HEK293 (cell line): ENCODE measurements at regions not wholly inside any gene's neighbourhood (a gene's known extent, or its start where the extent isn't known, plus 50 kb on each side); places are given as distances from the start of the nearest gene placed in this dataset.

Experiments used
- CTCF ChIA-PET: fragments of 350-600 bp; formaldehyde crosslinking; extraction: SDS; loops from one replicate; lab custom pipeline; 2021; ENCODE audit warnings: antibody characterized with exemption; lab: Yijun Ruan, JAX
- POLR2A ChIA-PET: fragments of 300-600 bp; formaldehyde crosslinking; extraction: SDS; loops from one replicate; lab custom pipeline; 2020; ENCODE audit warnings: antibody characterized with exemption, inconsistent platforms; lab: Yijun Ruan, JAX
- H3K27ac ChIP-seq: fragments of 200-500 bp; sonication (Bioruptor generic); 2 replicates; pipeline ENCODE4 v1.5.1; 2014; ENCODE audit warnings: low read depth, low read length, control low read depth, inconsistent platforms; ENCODE audit errors: extremely low read depth
- H3K36me3 ChIP-seq, 2 experiments: fragments of 200-500 bp in 1 of 2; sonication (Bioruptor generic) in 1 of 2; 1 replicate in 1 of 2; 2 replicates in 1 of 2; pipeline ENCODE4 v1.5.1; 2014 to 2017; ENCODE audit warnings: inconsistent platforms in 2 of 2, low read length in 2 of 2; ENCODE audit not compliant: control insufficient read depth in 2 of 2, insufficient read depth in 1 of 2
- H3K4me1 ChIP-seq: fragments of 200-500 bp; sonication (Bioruptor generic); 2 replicates; pipeline ENCODE4 v1.5.1; 2014; ENCODE audit warnings: mild to moderate bottlenecking, low read length, inconsistent platforms; ENCODE audit not compliant: control insufficient read depth, insufficient read depth
- H3K4me3 ChIP-seq: 2 replicates; pipeline ENCODE4 v1.5.1; 2011; ENCODE audit warnings: low read depth, mild to moderate bottlenecking, control low read depth, low read length, moderate library complexity
- H3K9me3 ChIP-seq: fragments of 200-500 bp; sonication (Bioruptor generic); 2 replicates; pipeline ENCODE4 v1.5.1; 2014; ENCODE audit warnings: low read depth, low read length, inconsistent platforms; ENCODE audit not compliant: control insufficient read depth, insufficient read depth
- BCL11A ChIP-seq: fragments of 450-650 bp; formaldehyde crosslinking; IDR thresholded peaks from 2 replicates; pipeline ENCODE4 v1.5.1; 2016; ENCODE audit warnings: low read depth, missing biosample characterization, missing genetic modification characterization
- FEZF1 ChIP-seq: fragments of 450-650 bp; formaldehyde crosslinking; IDR thresholded peaks from 2 replicates; pipeline ENCODE4 v1.5.1; 2016; ENCODE audit warnings: missing biosample characterization, missing genetic modification characterization
- KLF7 ChIP-seq: fragments of 450-650 bp; formaldehyde crosslinking; IDR thresholded peaks from 2 replicates; pipeline ENCODE4 v1.5.1; 2016; ENCODE audit warnings: missing biosample characterization, missing genetic modification characterization, borderline replicate concordance
- OSR2 ChIP-seq: fragments of 450-650 bp; formaldehyde crosslinking; IDR thresholded peaks from 2 replicates; pipeline ENCODE4 v1.5.1; 2016; ENCODE audit warnings: missing biosample characterization, missing genetic modification characterization
- RBAK ChIP-seq: fragments of 450-650 bp; formaldehyde crosslinking; IDR thresholded peaks from 2 replicates; pipeline ENCODE4 v1.5.1; 2016; ENCODE audit warnings: missing biosample characterization, missing genetic modification characterization
- ZNF140 ChIP-seq: fragments of 450-650 bp; formaldehyde crosslinking; IDR thresholded peaks from 2 replicates; pipeline ENCODE4 v1.5.1; 2016; ENCODE audit warnings: missing biosample characterization, missing genetic modification characterization
- ZNF214 ChIP-seq: fragments of 450-650 bp; formaldehyde crosslinking; IDR thresholded peaks from 2 replicates; pipeline ENCODE4 v1.5.1; 2017; ENCODE audit warnings: missing biosample characterization, mild to moderate bottlenecking, missing genetic modification characterization, borderline replicate concordance
- ZNF335 ChIP-seq: fragments of 450-650 bp; formaldehyde crosslinking; conservative IDR thresholded peaks from 2 replicates; pipeline ENCODE4 v1.5.1; 2016; ENCODE audit warnings: missing biosample characterization, missing genetic modification characterization
- ZNF341 ChIP-seq: fragments of 450-650 bp; formaldehyde crosslinking; IDR thresholded peaks from 2 replicates; pipeline ENCODE4; 2016; ENCODE audit warnings: low read depth, missing biosample characterization, missing genetic modification characterization
- ZNF423 ChIP-seq: fragments of 450-650 bp; formaldehyde crosslinking; IDR thresholded peaks from 2 replicates; pipeline ENCODE4 v1.5.1; 2016; ENCODE audit warnings: missing biosample characterization, missing genetic modification characterization
- ZNF514 ChIP-seq: fragments of 450-650 bp; formaldehyde crosslinking; IDR thresholded peaks from 2 replicates; pipeline ENCODE4 v1.5.1; 2016; ENCODE audit warnings: missing biosample characterization, missing genetic modification characterization
- ZNF621 ChIP-seq: fragments of 450-650 bp; formaldehyde crosslinking; IDR thresholded peaks from 2 replicates; pipeline ENCODE4 v1.5.1; 2017; ENCODE audit warnings: missing biosample characterization, missing genetic modification characterization
- ZNF626 ChIP-seq: fragments of 450-650 bp; sonication (Bioruptor Pico); formaldehyde crosslinking; IDR thresholded peaks from 2 replicates; pipeline ENCODE4 v1.5.1; 2018; ENCODE audit warnings: missing biosample characterization, missing genetic modification characterization, inconsistent platforms
- ZNF776 ChIP-seq: fragments of 450-650 bp; formaldehyde crosslinking; IDR thresholded peaks from 2 replicates; pipeline ENCODE4 v1.5.0; 2017; ENCODE audit warnings: missing biosample characterization, missing genetic modification characterization, borderline replicate concordance
- ZXDB ChIP-seq: fragments of 450-650 bp; formaldehyde crosslinking; IDR thresholded peaks from 2 replicates; pipeline ENCODE4 v1.5.1; 2016; ENCODE audit warnings: missing biosample characterization, missing genetic modification characterization
- TF ChIP-seq, protein P1 (sequence below): fragments of 450-650 bp; IDR thresholded peaks from 2 replicates; pipeline ENCODE4 v1.5.1; 2018; ENCODE audit warnings: missing biosample characterization, mild to moderate bottlenecking, missing genetic modification characterization
- TF ChIP-seq, protein P2 (sequence below): fragments of 450-650 bp; formaldehyde crosslinking; IDR thresholded peaks from 2 replicates; pipeline ENCODE4 v1.5.1; 2017; ENCODE audit warnings: missing biosample characterization, missing genetic modification characterization
- TF ChIP-seq, protein P3 (sequence below): fragments of 450-650 bp; formaldehyde crosslinking; IDR thresholded peaks from 2 replicates; pipeline ENCODE4 v1.5.1; 2017; ENCODE audit warnings: missing biosample characterization, mild to moderate bottlenecking, missing genetic modification characterization, moderate library complexity
- TF ChIP-seq, protein P4 (sequence below): fragments of 450-650 bp; formaldehyde crosslinking; IDR thresholded peaks from 2 replicates; pipeline ENCODE4 v1.5.1; 2016; ENCODE audit warnings: missing biosample characterization, missing genetic modification characterization
- TF ChIP-seq, protein P5 (sequence below): fragments of 450-650 bp; formaldehyde crosslinking; IDR thresholded peaks from 2 replicates; pipeline ENCODE4 v1.5.1; 2016; ENCODE audit warnings: missing biosample characterization, missing genetic modification characterization

DNA sequence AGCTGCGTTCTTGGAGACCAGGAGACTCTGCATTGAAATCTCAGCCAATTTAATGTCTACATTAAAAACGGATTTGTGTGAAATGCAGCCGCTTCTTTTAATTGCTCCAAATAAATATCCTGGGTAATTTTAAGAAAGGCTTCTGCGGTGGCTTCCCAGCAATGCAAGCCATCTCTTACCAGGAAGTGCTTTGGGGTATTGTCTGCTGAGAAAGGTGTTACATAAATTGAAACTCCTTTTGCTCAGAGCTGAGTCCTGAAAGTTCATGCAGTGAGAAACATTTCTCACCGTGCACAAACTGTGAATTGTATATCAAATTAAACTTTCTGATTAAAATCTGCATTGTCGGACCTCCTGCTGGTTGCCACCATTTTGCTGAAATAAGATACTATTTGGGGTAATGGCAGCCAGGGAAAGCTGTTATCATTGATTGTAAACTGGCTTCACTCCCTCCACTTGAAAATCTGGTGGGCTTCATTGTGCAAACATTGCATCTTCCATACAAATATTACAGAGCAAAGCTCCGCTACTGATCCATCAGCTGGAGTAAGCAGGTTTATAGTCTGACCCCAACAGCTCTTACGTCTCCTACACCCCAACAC lies 59.5 kb downstream of the ZIC5 start:
- CTCF ChIA-PET, result interaction anchor here (0.6 to 1.6 kb wide), 4 partner anchors 11 to 323 kb away, joined by 3 to 5 read pairs (median 4); no protein-coding TSS in a partner anchor
- Histone ChIP-seq H3K4me3 (no peak overlapping the region), H3K9me3 (no peaks in the 10 kb centered on the region), H3K4me1 (peaks cover 3% of the 10 kb centered on the region; the same call in 1 of the 2 replicates), H3K27ac (no peak overlapping the region)
- TF ChIP-seq ZNF140 (tag by site-specific recombination) (no peak), ZNF514 (no peak), ZNF341 (tag by site-specific recombination) (peak; percentile 63), ZNF214 (tag by site-specific recombination) (no peak), OSR2 (tag by site-specific recombination) (peak; percentile 11; the same call in 1 of the 2 replicates), ZXDB (no peak), BCL11A (no peak), ZNF335 (tag by site-specific recombination) (0 out of 2 replicates have a peak, but pooled peaks have one; percentile 33)
- TF ChIP-seq, protein P1, sequence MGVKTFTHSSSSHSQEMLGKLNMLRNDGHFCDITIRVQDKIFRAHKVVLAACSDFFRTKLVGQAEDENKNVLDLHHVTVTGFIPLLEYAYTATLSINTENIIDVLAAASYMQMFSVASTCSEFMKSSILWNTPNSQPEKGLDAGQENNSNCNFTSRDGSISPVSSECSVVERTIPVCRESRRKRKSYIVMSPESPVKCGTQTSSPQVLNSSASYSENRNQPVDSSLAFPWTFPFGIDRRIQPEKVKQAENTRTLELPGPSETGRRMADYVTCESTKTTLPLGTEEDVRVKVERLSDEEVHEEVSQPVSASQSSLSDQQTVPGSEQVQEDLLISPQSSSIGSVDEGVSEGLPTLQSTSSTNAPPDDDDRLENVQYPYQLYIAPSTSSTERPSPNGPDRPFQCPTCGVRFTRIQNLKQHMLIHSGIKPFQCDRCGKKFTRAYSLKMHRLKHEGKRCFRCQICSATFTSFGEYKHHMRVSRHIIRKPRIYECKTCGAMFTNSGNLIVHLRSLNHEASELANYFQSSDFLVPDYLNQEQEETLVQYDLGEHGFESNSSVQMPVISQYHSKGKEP, result peak; percentile 15; the same call in 1 of the 2 replicates
- TF ChIP-seq, protein P2, sequence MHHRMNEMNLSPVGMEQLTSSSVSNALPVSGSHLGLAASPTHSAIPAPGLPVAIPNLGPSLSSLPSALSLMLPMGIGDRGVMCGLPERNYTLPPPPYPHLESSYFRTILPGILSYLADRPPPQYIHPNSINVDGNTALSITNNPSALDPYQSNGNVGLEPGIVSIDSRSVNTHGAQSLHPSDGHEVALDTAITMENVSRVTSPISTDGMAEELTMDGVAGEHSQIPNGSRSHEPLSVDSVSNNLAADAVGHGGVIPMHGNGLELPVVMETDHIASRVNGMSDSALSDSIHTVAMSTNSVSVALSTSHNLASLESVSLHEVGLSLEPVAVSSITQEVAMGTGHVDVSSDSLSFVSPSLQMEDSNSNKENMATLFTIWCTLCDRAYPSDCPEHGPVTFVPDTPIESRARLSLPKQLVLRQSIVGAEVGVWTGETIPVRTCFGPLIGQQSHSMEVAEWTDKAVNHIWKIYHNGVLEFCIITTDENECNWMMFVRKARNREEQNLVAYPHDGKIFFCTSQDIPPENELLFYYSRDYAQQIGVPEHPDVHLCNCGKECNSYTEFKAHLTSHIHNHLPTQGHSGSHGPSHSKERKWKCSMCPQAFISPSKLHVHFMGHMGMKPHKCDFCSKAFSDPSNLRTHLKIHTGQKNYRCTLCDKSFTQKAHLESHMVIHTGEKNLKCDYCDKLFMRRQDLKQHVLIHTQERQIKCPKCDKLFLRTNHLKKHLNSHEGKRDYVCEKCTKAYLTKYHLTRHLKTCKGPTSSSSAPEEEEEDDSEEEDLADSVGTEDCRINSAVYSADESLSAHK (tag by site-specific recombination), result peak; percentile 28; the same call in 1 of the 2 replicates
- TF ChIP-seq, all 188 proteins: peak for 5
- POLR2A ChIA-PET, result interaction anchor here (1.0 kb wide), 1 partner anchor 59 kb away, joined by 3 read pairs; no protein-coding TSS in a partner anchor
- H3K36me3 ChIP-seq, result no peaks in the 10 kb centered on the region

DNA sequence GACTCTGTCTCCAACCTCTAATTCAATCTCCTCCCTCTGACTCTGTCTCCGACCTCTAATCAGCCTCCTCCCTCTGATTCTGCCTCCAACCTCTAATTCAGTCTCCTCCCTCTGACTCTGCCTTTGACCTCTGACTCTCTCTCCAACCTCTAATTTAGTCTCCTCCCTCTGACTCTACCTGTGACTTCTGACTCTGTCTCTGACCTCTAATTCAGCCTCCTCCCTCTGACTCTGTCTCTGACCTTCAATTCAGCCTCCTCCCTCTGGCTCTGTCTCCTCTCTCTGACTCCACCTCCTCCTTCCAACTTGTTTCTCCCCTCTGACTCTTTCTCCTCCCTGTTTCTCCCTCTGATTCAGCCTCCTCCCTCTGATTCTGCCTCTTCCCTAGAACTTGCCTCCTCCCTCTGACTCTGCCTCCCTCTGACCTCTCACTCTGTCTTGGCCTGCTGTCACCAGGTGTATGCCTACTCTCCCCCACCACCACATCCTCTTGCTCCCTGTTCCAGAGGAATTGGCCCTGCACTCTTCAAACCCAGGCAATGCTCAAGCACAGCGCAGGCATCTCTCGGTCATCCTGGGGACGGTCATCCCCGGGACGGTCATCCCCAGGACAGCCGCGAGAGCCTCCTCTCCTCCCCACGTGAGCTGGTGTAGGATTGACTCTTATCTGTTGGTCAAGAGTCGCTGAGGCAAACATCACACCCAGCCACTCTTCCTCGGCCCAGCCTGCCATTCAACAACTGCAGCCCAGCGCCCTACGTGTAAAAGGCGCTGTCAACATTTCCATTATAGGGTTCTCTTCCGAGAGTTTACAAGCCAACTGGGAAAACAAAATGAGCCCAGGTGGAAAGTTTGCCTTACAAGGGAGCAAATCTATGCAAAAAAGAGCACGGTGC lies 60.2 kb downstream of the ZIC5 start:
- ChIA-PET CTCF (no interaction called here), POLR2A (no interaction called here)
- Histone ChIP-seq H3K27ac (no peak overlapping the region), H3K36me3 (no peaks in the 10 kb centered on the region), H3K9me3 (no peaks in the 10 kb centered on the region), H3K4me1 (peaks cover 3% of the 10 kb centered on the region; the same call in 1 of the 2 replicates), H3K4me3 (no peak overlapping the region)
- TF ChIP-seq, protein P3, sequence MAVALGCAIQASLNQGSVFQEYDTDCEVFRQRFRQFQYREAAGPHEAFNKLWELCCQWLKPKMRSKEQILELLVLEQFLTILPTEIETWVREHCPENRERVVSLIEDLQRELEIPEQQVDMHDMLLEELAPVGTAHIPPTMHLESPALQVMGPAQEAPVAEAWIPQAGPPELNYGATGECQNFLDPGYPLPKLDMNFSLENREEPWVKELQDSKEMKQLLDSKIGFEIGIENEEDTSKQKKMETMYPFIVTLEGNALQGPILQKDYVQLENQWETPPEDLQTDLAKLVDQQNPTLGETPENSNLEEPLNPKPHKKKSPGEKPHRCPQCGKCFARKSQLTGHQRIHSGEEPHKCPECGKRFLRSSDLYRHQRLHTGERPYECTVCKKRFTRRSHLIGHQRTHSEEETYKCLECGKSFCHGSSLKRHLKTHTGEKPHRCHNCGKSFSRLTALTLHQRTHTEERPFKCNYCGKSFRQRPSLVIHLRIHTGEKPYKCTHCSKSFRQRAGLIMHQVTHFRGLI, result peak; percentile 56
- TF ChIP-seq ZNF621 (tag by site-specific recombination), result peak; percentile 77; the same call in 1 of the 2 replicates
- peak; percentile 59 for TF ChIP-seq FEZF1 (tag by site-specific recombination)
- TF ChIP-seq ZNF776 (tag by site-specific recombination), result no peak
- TF ChIP-seq KLF7 (tag by site-specific recombination), result 0 out of 2 replicates have a peak, but pooled peaks have one; percentile 52
- TF ChIP-seq ZNF626 (tag by site-specific recombination), result no peak
- TF ChIP-seq, protein P4, sequence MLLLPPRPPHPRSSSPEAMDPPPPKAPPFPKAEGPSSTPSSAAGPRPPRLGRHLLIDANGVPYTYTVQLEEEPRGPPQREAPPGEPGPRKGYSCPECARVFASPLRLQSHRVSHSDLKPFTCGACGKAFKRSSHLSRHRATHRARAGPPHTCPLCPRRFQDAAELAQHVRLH (tag by site-specific recombination), result peak; percentile 60; the same call in 1 of the 2 replicates
- 0 out of 2 replicates have a peak, but pooled peaks have one; percentile 55 for TF ChIP-seq ZNF423 (tag by site-specific recombination)
- TF ChIP-seq, protein P5, sequence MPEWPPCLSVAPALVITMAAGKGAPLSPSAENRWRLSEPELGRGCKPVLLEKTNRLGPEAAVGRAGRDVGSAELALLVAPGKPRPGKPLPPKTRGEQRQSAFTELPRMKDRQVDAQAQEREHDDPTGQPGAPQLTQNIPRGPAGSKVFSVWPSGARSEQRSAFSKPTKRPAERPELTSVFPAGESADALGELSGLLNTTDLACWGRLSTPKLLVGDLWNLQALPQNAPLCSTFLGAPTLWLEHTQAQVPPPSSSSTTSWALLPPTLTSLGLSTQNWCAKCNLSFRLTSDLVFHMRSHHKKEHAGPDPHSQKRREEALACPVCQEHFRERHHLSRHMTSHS, result 0 out of 2 replicates have a peak, but pooled peaks have one; percentile 42
- no peak for TF ChIP-seq RBAK (tag by site-specific recombination)
